Colonic mucosa (tissue), 4 donors: ENCODE measurements at regions not wholly inside any gene's neighbourhood (a gene's known extent, or its start where the extent isn't known, plus 50 kb on each side); places are given as distances from the start of the nearest gene placed in this dataset.

Experiments
- DNase-seq: peaks from one replicate; pipeline ENCODE4 v3.0.0-alpha.2; 2020
- H3K27ac ChIP-seq: fragments of 200-600 bp; one replicate; pipeline ENCODE4 v1.8.0; 2021
- H3K27me3 ChIP-seq: fragments of 200-600 bp; one replicate; pipeline ENCODE4 v1.8.0; 2021
- H3K36me3 ChIP-seq: fragments of 200-600 bp; one replicate; pipeline ENCODE4 v1.8.0; 2021
- H3K4me1 ChIP-seq: fragments of 200-600 bp; one replicate; pipeline ENCODE4 v1.8.0; 2021; ENCODE audit warnings: mild to moderate bottlenecking
- H3K4me3 ChIP-seq: fragments of 200-600 bp; one replicate; pipeline ENCODE4 v1.8.0; 2021
- H3K9ac ChIP-seq, 2 donors: one replicate each; pipeline ENCODE4 v1.7.0; 2013; ENCODE audit warnings: control low read depth in 2 of 2, low read depth in 2 of 2, low read length in 2 of 2
- H3K9me3 ChIP-seq: fragments of 200-600 bp; one replicate; pipeline ENCODE4 v1.8.0; 2021
- intact Hi-C: fragments of 100-400 bp; cut with DNase I; formaldehyde crosslinking; loops from one replicate; pipeline ENCODE4 v1.14.1; 2022
- TF ChIP-seq, protein P1 (sequence below): fragments of 200-600 bp; IDR thresholded peaks from one replicate; pipeline ENCODE4 v1.8.0; 2022; ENCODE audit warnings: antibody characterized with exemption, mild to moderate bottlenecking
- donor health status: healthy.
- donor health status: DM: no; HTN: no; CAD: no.
- donor health status: DM: no; HTN: no; CAD: no.

- Histone ChIP-seq H3K9ac (no peak overlapping the region), H3K36me3 (no peaks in the 10 kb centered on the region), H3K27me3 (no peaks in the 10 kb centered on the region), H3K4me1 (no peaks in the 10 kb centered on the region), H3K4me3 (no peak overlapping the region), H3K27ac (no peak overlapping the region), H3K9me3 (no peaks in the 10 kb centered on the region)
- intact Hi-C loops: no loop called here
- DNase-seq: no peak
- TF ChIP-seq, protein P1, sequence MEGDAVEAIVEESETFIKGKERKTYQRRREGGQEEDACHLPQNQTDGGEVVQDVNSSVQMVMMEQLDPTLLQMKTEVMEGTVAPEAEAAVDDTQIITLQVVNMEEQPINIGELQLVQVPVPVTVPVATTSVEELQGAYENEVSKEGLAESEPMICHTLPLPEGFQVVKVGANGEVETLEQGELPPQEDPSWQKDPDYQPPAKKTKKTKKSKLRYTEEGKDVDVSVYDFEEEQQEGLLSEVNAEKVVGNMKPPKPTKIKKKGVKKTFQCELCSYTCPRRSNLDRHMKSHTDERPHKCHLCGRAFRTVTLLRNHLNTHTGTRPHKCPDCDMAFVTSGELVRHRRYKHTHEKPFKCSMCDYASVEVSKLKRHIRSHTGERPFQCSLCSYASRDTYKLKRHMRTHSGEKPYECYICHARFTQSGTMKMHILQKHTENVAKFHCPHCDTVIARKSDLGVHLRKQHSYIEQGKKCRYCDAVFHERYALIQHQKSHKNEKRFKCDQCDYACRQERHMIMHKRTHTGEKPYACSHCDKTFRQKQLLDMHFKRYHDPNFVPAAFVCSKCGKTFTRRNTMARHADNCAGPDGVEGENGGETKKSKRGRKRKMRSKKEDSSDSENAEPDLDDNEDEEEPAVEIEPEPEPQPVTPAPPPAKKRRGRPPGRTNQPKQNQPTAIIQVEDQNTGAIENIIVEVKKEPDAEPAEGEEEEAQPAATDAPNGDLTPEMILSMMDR: no peak
These were observed 481.5 kb downstream of the PDCD6IP start for GRCh38 chr3:34279901-34280300.

DNA sequence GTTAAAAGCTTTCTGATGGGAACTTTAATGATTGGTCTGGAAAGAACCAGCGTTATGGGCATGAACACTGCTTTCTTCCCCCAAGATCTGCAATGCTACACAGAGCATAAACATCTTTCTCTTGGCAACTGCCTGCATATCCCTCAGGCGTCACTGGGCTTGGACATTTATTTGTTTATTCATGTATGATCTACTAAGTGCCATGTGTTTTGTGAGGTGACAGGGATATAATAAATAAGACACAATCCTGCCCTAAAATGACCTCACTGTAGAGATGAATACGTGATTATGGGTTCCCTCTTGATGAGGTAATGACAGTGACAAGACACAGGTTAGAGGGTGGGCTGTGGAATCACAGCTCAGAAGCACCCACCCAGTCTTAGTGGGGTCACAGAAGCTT is 485.3 kb downstream of the PDCD6IP start:
- H3K9me3 ChIP-seq: no peaks in the 10 kb centered on the region
- H3K4me3 ChIP-seq: no peak overlapping the region
- H3K27ac ChIP-seq: no peak overlapping the region
- no peaks in the 10 kb centered on the region for H3K36me3 ChIP-seq
- DNase-seq: no peak
- intact Hi-C loops: no loop called here
- H3K27me3 ChIP-seq: no peaks in the 10 kb centered on the region
- H3K4me1 ChIP-seq: no peaks in the 10 kb centered on the region
- TF ChIP-seq, protein P1: no peak
- H3K9ac ChIP-seq: no peak overlapping the region

DNA sequence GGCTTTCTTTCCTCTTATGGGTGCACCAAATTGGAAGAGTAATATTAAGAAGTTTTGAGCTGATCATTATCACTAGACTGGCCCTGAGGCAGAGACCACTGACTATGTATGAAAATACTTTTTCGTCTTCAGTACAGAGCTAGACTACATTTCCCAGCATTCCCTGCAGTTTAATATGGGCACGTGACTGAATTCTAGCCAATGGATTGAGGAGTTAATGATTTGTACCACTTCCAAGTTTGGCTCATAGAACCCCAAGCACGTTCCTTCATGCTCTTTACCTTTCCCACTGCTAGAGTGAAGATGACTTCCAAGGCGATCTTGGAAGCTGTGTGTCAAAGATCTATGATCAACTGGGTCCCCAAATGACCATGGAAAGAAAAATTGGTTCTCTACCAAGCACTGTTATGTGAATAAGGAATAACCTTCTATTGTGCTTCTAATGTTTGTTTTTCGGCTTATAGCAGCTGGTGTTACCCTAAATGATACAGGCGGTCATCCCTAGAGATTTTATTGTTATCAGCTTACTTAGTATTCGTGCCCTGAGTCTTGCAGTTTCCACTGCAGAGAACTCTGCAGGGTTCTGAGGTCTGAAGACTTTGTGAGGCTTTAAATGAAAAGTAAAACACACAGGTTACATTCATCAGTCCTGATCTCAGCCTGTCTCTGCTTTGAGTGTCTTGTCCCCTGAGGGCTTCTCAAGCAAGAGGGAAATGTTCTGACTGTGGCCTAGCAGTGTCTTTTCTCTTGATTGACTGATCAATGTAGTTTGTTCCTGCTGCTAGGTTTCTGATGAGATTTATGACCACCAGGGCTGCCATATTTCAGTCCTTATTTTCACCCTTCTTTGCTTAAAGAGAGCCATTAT is 486.8 kb downstream of the PDCD6IP start:
- no peaks in the 10 kb centered on the region for H3K9me3 ChIP-seq
- H3K27ac ChIP-seq: no peak overlapping the region
- no peak overlapping the region for H3K4me3 ChIP-seq
- TF ChIP-seq, protein P1: no peak
- no peaks in the 10 kb centered on the region for H3K27me3 ChIP-seq
- H3K36me3 ChIP-seq: no peaks in the 10 kb centered on the region
- H3K9ac ChIP-seq: no peak overlapping the region
- no peak for DNase-seq
- no peaks in the 10 kb centered on the region for H3K4me1 ChIP-seq
- intact Hi-C loops: no loop called here

DNA sequence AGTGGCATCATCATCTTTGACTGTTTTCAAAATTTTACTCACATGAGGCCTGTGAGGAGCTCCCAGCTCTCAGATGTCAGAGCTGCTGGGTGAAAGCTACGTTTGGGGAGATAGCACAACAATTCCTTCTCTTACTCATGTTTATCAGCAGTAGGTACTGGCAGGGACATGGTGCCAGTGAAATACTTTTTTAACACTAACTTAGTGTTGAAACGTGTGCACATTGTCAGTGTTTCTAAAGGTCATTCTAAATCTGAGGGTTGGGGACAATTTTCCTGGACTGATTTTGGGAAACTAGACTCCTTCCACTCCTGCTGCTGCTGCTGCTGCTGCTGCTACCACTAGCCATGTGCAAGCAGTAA is 487.4 kb downstream of the PDCD6IP start:
- Histone ChIP-seq H3K4me3 (no peak overlapping the region), H3K36me3 (no peaks in the 10 kb centered on the region), H3K4me1 (no peaks in the 10 kb centered on the region), H3K9ac (no peak overlapping the region), H3K27me3 (no peaks in the 10 kb centered on the region), H3K27ac (no peak overlapping the region), H3K9me3 (no peaks in the 10 kb centered on the region)
- intact Hi-C loops: no loop called here
- TF ChIP-seq, protein P1: no peak
- DNase-seq: no peak

GRCh38 chr3:34292605-34293300 is 494.3 kb downstream of the PDCD6IP start:
- TF ChIP-seq, protein P1: no peak
- no peak overlapping the region for H3K9ac ChIP-seq
- H3K9me3 ChIP-seq: no peaks in the 10 kb centered on the region
- no peak overlapping the region for H3K27ac ChIP-seq
- intact Hi-C loops: no loop called here
- no peaks in the 10 kb centered on the region for H3K36me3 ChIP-seq
- no peak for DNase-seq
- H3K4me1 ChIP-seq: no peaks in the 10 kb centered on the region
- H3K4me3 ChIP-seq: no peak overlapping the region
- H3K27me3 ChIP-seq: no peaks in the 10 kb centered on the region
